Left ventricle myocardium superior (tissue), 1 donor: ENCODE measurements at regions not wholly inside any gene's neighbourhood (a gene's known extent, or its start where the extent isn't known, plus 50 kb on each side); places are given as distances from the start of the nearest gene placed in this dataset.
"Not testable (repeated sequence)": the region's sequence is repeated elsewhere in the genome, so short reads cannot be mapped to it uniquely, and the experiment has no call there.

Experiments used
- ATAC-seq: fragments of 200-7000 bp; cut with Tn5 transposase; one replicate; pipeline ENCODE4 v1.9.1; 2020; ENCODE audit warnings: mild to moderate bottlenecking, moderate library complexity
- DNase-seq: peaks from one replicate; pipeline ENCODE4 v3.0.0-alpha.2; 2020
- intact Hi-C: fragments of 100-400 bp; cut with micrococcal nuclease; formaldehyde crosslinking; loops from one replicate; pipeline ENCODE4 v1.11.0; 2022
- donor health status: DM: no; HTN: yes; CAD: no; lungs with severe emphysema.

DNA sequence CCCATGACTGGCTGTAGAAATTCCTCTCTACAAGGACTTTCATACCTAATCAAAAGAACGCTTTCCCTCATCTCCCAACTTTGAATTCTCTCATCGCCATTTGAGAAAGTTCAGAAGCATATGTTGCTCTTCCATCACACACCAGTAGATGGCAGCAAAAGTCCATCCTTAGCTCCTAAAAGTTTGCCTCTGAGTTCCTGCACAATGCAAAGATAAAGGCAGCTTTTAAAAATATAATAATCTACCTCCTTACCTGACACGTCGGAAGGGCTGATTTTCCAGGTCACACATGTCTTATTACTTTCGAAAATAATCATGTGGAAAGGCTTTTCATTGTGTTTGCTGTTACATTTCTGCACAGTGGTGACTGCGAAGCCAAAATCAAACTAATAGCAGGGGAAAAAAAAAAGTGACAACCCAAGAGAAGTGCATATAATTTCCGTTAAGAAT is 456.7 kb upstream of the SEL1L start:
- ATAC-seq, result peak; percentile 28
- DNase-seq, result no peak
- intact Hi-C loops, result no loop called here

DNA sequence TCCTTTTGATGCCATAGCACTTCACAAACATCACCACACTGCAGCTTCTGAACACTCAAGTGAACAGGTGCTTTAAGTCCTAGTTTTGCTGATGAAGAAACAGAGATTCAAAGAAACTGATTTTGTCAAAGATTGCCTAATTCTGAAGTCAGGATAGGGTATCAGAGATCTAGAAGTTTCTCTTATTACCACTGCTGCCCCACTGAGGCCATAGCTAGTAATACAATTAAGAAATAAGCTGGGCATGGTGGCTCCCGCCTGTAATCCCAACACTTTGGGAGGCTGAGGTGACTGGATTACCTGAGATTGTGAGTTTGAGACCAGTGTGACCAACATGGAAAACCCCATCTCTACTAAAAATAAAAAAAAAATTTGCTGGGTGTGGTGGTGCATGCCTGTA is 458.3 kb upstream of the SEL1L start:
- no peak for DNase-seq
- intact Hi-C loops, result no loop called here
- ATAC-seq, result no peak

DNA sequence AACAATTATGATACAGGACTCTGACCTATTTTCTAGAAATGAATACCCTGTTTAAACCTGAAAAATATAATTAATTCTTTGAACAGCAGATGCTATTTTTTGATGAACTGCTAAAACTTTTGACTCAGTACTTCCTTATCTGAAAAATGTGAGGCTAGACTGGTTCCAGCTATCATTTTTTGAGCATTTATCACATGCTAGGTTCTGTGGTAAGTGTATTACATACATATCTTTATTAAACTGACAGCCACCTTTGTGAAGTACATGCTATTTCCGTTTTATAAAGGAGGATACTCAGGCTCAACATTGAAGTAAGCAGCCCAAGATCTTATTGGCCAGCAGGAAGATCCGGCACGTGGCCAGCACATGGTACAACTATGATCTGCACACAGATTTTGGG is 459.8 kb upstream of the SEL1L start:
- intact Hi-C loops, result no loop called here
- DNase-seq (no peak), ATAC-seq (no peak)

DNA sequence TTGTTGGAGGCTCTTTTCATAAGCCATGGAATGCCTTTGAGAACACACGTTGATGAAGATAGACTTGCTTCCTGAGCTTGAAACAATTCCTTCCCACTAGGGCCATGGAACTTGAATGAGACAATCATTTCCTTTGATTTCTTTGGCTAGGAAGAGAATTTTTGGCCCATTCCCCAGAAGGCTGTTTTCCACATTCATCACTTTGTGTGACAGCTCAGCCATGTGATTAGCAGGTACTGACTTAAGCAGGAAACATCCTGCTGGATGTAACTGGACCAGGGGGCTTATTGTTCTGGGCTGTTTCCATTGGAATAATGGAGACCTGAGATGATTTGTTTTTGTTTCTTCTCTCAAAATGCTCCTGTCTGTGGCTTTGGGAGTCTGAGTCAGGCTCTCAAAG is 469.8 kb upstream of the SEL1L start:
- ATAC-seq (no peak), DNase-seq (no peak)
- intact Hi-C loops, result no loop called here

DNA sequence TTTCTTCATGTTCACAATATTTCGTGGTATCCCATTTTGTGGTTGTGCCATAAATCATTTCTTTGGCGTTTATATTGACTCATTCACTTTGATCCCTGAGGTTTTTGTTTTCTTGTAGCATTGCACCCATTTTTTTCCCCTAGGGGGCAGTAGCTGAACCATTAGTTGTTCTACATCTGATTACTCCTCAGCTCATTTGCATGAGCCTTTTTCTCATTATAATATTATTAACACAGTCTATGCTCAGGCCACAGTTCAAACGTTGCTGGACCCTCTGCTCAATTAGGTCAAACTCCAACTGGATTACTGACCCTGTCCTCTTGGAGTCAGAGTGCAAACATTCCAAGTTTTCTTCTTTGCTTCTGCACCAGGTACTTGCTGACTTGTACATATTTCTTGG is 475.4 kb upstream of the SEL1L start:
- no peak for DNase-seq
- intact Hi-C loops, result no loop called here
- no peak for ATAC-seq

DNA sequence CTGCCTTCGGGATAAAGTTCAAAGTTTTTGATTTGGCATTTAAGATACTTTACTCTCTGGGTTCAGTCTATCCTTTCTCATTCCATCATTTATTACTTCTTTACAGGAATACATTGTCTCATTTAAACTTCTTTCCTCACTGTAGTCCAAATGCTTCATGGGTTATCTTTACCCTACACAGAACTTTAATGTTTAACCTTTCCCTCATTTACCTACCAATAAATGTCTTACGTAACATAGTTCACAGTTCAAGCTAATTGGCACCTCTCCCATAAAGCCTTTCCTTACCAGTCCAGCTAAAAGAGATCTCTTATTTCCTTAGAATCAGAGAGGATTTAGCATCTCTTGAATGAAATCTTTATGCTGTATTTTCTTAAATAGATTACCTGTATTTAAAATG is 476.3 kb upstream of the SEL1L start:
- intact Hi-C loops, result no loop called here
- ATAC-seq, result no peak
- DNase-seq, result no peak

DNA sequence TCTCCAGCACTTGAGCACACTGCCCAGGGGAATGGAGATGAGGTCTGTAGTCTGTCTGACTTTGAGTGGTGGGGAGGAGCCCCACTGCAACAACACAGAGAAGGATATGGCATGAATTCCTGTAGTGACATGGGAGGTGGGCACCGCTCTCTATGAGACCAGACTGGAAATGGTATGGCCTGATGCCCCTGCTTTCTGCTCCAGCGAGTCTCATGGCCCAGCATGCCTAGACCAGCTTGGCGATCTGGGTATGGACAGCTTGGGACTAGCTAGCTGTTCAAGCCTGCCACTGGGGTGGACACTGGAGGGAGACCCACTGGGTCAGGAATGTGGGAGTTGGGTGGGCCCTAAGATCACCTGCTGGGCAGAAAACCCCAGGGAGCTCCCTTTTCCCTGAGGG is 477.8 kb upstream of the SEL1L start:
- intact Hi-C loops, result no loop called here
- no peak for ATAC-seq
- DNase-seq, result no peak

DNA sequence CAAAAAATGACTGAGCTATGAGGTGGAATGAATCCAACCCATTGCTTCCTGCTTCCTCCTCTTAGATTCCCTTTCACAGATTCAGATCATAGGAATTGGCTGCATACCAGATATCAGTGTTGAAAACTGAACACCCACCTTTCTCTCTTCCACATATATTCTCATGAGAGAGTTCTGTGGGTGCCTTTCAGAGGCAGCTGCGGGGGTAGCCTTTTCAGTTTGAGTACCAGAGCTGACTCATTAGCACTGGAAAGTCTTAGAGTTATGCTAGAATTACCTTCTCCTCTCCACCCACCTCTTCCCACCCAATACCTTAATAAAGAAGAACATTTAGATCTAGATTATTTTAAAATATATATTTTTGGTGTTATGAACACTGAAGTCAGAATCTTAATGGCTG is 495.4 kb upstream of the SEL1L start:
- DNase-seq, result no peak
- no peak for ATAC-seq
- intact Hi-C loops, result no loop called here

DNA sequence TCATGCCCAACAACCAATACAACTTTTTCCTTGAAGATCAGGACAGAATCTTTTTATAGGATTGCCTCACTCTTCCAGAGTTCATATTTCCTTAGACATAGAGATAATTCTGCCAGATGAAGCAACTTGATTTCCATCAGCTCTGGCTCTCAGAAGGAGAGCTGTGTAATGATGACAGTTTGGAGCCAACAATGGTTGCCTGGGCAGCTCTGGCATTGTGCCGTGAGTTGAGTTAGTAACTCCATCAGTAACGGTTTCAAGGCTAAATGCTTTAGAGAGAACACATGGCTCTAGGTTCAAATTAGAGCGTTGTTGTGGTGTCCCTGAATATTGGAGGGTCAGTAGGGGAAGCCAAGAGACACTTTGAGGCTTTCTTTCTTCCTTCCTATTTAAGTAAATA is 501.7 kb upstream of the SEL1L start:
- intact Hi-C loops, result no loop called here
- DNase-seq (no peak), ATAC-seq (no peak)

DNA sequence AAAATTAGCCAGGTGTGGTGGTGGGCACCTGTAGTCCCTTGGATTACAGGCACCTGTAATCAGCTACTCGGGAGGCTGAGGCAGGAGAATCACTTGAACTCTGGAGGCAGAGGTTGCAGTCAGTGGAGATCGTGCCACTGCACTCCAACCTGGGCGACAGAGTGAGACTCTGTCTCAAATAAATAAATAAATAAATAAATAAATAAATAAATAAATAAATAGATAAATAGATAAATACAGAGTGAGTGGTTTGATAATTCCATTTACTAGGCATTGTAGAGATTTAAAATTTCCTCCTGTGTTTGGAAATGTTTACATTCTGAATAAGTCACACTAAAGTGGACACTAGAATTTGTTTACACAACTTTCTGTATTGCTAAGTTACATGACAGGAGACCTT is 504.4 kb upstream of the SEL1L start:
- DNase-seq, intact Hi-C loops, ATAC-seq: not testable (repeated sequence)

DNA sequence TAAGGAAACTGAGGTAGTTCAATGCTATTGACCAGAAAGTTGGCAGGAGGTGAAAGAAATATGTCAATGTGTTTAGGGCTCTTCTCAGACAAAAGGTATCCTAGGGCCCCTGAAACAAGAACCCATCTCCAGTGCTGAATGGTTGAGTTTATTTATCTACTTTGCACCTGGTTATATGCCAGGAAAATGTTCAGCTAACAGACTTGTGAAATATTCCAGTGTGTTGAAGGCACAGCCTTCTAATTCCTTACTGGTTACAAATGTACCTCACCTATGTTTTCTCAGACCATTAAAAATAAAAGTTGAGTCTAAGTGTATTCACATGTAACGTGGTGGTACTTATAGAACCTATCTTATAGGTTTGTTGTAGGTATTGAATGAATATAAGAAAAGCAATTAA is 511.7 kb upstream of the SEL1L start:
- ATAC-seq (no peak), DNase-seq (no peak)
- intact Hi-C loops, result no loop called here

DNA sequence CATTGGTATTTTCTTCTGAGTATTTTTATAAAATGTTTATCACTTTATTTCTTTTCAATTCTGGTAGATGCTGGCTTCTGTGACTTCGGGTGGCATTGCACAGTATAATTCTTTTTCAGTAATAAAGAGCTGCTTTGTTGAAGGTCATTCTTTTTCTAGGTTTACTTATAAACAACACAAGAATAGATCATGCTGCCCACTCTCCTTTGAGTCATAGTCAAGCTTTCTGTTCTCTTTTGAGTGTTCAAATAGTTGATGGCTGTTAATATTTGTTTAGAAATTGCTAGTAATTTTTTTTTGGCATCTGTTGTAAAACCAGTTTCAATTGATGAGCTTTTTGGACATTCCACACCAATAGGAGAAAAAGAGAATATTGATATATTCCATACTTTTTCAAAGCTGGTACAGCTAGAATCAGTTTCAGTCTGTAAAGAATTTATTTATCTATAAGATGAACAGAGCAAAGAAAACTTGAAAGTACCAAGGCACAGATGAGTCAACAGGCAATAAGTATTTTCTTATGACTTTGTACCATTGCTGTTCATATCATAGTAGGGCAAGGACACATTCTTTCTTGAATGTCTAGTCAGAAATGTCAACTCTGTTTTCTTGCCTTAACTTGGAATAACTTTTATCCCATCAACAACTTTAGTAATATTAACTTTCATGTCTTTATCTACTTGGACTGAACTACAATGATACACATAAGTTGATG is 513.0 kb upstream of the SEL1L start:
- DNase-seq (no peak), ATAC-seq (no peak)
- intact Hi-C loops, result no loop called here

DNA sequence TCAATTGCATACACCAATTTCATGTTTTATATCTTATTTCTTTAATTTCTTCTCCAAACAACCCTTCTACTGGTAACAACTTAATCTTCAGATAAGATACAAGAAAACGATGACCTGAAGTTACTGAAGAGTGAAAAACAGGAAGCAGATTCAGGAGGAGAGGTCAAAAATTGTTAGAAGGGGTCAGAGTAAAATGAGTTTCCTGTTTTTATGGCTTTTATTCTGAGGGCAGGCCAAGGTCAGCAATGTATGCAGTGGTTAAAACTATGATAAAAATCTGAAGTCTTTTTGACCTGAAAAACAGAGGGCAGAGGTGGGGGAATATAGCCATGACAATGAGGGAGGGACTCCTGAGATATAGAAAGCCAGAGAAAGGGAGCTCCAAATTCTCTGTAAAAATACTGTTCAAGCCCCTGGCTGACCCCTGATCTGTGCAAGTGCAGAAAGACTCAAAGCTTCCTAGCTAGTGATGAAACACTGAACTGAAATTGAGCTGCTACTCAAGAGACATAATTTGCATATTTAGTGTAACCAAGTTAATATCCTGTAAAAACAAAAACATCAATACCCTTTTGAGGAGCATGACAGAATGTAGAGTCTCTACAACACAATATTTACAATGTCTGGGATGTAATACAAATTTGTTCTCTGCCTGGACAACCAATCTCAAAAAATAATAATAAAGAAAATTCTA is 514.3 kb upstream of the SEL1L start:
- ATAC-seq (no peak), DNase-seq (no peak)
- intact Hi-C loops, result no loop called here

DNA sequence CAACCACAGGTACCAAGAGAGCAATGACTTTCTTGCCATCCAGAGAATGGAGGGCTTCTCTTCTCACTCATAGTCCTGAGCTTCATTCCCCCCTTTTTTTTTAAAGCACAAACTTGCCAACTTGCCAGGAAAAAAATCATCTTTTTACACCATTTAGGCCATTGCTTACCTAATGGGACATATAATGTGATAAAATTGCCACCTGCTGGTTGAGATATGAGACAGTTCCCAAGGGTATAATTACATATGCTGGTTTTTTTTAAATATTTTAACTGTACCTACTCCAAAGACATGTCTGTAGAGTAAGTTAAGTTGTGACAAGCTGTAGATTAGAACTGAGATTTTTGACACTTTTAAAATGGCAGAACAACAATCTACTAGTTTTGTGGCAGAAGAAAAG is 519.1 kb upstream of the SEL1L start:
- intact Hi-C loops, result no loop called here
- ATAC-seq (no peak), DNase-seq (no peak)

DNA sequence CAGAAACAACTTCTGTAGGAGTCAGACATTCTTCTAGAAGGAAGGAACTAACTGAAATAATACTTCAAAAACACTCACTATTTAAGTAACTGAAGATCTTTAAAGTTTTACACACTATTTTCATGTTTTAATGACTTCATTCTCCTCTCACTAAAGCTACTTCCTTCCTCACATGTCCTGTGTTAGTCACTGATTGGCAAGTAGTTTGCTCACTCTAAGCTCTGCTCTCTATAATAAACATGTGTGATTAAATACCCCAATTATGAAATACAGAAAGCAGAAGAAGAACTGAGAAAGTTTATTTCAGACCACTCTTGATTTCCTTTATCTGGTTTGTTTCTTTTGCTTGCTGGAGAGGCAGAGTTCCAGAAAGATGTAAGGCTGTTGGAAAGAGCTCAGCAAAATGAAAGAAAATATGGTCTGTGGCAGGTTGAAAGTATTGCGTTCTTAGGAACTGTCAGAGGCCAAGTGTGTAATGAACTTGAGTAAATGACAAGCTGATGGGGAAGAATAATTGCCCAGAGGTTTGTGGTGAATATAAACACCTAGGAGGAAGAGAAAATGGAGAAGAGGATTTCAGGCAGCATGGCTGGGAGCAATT is 522.0 kb upstream of the SEL1L start:
- no peak for ATAC-seq
- intact Hi-C loops, result no loop called here
- DNase-seq, result no peak

DNA sequence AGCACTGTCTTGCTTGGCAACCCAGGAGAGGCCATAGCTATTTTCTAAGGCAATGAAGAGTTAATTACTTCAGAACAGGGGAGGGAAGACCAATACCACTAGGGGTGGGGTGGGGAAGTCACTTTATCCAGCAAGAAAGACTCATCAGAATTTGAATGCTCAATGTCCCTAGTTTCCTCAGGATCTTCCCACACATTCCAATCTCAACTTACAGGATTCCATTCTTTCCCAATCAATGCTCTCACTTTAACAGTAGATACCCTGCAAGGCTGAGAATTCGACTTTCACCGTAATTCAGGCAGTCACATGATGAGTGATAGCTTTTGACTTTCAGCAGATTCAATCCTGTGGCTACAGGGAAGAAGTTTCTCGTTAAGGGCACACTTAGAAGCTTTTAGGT is 526.6 kb upstream of the SEL1L start:
- DNase-seq, result no peak
- ATAC-seq, result no peak
- intact Hi-C loops, result no loop called here

DNA sequence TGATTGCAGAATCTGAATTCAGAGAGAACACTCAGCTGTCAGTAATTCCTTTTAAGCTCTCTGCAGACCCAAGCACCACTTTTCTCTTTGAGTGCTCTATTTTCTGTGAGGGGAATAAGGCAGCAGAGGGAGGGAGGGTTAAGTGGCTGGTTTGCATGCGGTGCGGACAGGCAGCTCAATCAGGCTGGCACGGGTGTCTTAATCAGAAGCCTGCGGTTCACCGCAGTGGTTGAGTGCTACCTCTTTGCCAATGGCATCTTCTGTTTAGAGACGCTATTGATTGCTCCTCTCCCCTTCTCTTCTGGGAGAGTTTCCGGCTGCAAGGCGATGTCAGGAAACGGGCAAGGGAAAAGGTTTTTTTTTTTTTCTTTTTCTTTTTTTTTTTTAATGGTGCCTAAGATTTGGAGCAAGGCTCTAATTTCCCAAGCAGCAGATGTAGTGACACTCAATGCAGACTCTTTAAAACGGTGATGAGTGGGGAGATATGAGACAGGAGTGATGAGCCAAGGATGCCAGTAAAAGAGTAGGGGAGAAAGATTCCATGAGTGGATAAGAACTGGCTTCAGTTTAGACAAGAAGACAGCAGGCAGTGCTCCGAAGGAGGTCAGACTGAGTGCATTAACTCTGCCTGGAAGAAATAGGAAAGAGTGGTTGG is 533.7 kb upstream of the SEL1L start:
- no peak for DNase-seq
- intact Hi-C loops, result no loop called here

DNA sequence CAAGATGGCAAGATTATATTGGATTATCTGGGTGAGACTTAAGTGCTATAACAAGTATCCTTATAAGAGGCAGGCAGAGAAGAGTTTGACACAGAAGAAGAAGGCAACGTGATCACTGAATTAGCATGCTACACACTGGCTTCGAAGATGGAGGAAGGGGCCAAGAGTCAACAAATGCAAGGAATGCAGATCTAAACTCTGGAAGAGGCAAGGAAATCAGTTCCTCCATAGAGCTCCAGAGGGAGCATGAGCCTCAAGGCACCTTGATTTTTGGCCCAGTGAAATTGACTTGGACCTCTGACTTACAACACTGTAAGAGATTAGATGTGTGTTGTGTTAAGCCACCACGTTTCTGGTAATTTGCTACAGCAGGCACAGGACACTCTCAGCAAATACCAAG is 536.4 kb upstream of the SEL1L start:
- no peak for DNase-seq
- intact Hi-C loops, result no loop called here
- ATAC-seq, result no peak

More for the DNA sequence above, 533.7 kb upstream of the SEL1L start:
- ATAC-seq, result no peak

DNA sequence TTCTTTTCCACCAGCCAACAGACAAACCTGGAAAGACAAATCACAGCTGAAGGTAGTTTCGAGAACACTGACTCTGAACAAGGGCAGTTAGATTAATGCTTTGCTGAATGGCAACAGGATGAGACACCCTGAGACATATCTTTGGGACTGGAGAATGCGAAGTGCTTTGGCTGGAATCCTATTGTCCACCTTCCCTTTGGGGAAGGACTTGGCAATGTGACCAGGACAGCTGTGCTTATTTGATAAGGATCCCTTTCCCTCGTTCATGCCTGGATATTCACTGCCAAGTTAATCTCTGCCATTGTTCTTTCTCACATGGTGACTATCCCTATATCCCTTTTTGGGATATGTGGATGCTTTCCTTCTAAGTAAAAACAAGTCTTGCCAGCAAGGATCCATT is 537.1 kb upstream of the SEL1L start:
- DNase-seq, result no peak
- intact Hi-C loops, result no loop called here
- ATAC-seq, result no peak

DNA sequence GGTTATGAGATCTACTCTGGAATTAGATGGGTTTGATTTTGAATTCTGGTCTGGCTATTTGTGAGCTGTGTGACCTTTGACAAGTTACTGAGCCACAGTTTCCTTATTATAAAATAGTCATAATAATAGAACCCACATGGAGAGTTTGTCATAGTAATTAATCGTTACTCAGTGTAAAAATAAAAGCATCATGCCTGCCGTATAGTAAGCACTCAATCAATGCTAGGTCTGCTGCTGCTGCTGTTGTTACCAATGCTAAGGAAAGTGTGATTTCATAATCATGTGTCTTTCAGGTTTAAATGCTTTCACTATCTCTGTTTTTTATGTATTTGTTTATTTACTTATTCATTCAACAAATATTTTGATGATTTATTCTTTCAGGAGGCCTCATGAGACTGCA is 539.9 kb upstream of the SEL1L start:
- no peak for DNase-seq
- ATAC-seq, result no peak
- intact Hi-C loops, result no loop called here
